Thoracic aorta (tissue), 2 donors: ENCODE measurements at regions not wholly inside any gene's neighbourhood (a gene's known extent, or its start where the extent isn't known, plus 50 kb on each side); places are given as distances from the start of the nearest gene placed in this dataset.
A peak's percentile ranks its signal among the peaks of the same experiment; 100 is the strongest.

Source experiments
- ATAC-seq: fragments of 150-250 bp; one replicate; pipeline ENCODE4 v1.8.0; 2017; ENCODE audit warnings: low read depth; ENCODE audit not compliant: insufficient number of reproducible peaks, low FRiP score
- DNase-seq: peaks from one replicate; pipeline ENCODE4 v3.0.0-alpha.2; 2020; ENCODE audit warnings: low spot score
- H3K27ac ChIP-seq, 2 donors: fragments of 200-600 bp; sonication (generic); 1 replicate in 1 of 2; 2 replicates in 1 of 2; pipeline ENCODE4 v1.5.1; 2016; ENCODE audit warnings: mild to moderate bottlenecking in 2 of 2, moderate library complexity in 2 of 2
- H3K27me3 ChIP-seq: fragments of 200-600 bp; sonication (generic); replicated peaks from 2 replicates; pipeline ENCODE4 v1.6.0; 2016; ENCODE audit warnings: mild to moderate bottlenecking; ENCODE audit not compliant: insufficient read depth
- H3K36me3 ChIP-seq: fragments of 200-600 bp; sonication (generic); one replicate; pipeline ENCODE4 v1.5.1; 2016
- H3K4me1 ChIP-seq, 2 donors: fragments of 200-600 bp; sonication (generic); 1 replicate in 1 of 2; 2 replicates in 1 of 2; pipeline versions ENCODE4 v1.5.1 to v1.6.0; 2016; ENCODE audit warnings: low read depth in 2 of 2, mild to moderate bottlenecking in 1 of 2; ENCODE audit not compliant: control insufficient read depth in 1 of 2
- H3K4me3 ChIP-seq: fragments of 200-600 bp; sonication (generic); 2 replicates; pipeline ENCODE4 v1.5.1; 2016; ENCODE audit warnings: mild to moderate bottlenecking
- H3K9me3 ChIP-seq: fragments of 200-600 bp; sonication (generic); 2 replicates; pipeline ENCODE4 v1.5.1; 2016
- CTCF ChIP-seq: fragments of 200-600 bp; sonication (generic); IDR thresholded peaks from one replicate; pipeline ENCODE4 v1.5.1; 2019; ENCODE audit warnings: antibody characterized with exemption

- Histone ChIP-seq H3K4me3 (no peak overlapping the region), H3K27ac (no peak overlapping the region), H3K27me3 (no peaks in the 10 kb centered on the region), H3K9me3 (peaks cover 3% of the 10 kb centered on the region), H3K36me3 (no peaks in the 10 kb centered on the region), H3K4me1 (no peaks in the 10 kb centered on the region)
- ATAC-seq (no peak), DNase-seq (no peak)
- no peak for TF ChIP-seq CTCF
Measured at GRCh38 chr7:113440173-113440572, 321.8 kb upstream of the SMIM30 start.

GRCh38 chr7:113431406-113431805 is 313.1 kb upstream of the SMIM30 start:
- Histone ChIP-seq H3K4me3 (no peak overlapping the region), H3K9me3 (no peaks in the 10 kb centered on the region), H3K27me3 (no peaks in the 10 kb centered on the region), H3K27ac (no peak overlapping the region), H3K36me3 (no peaks in the 10 kb centered on the region), H3K4me1 (no peaks in the 10 kb centered on the region)
- ATAC-seq = no peak
- no peak for DNase-seq
- TF ChIP-seq CTCF = no peak

GRCh38 chr7:113424185-113424817 is 305.9 kb upstream of the SMIM30 start:
- no peak overlapping the region for H3K27ac ChIP-seq
- no peak for DNase-seq
- no peak overlapping the region for H3K4me3 ChIP-seq
- H3K9me3 ChIP-seq = no peaks in the 10 kb centered on the region
- H3K36me3 ChIP-seq = no peaks in the 10 kb centered on the region
- no peaks in the 10 kb centered on the region for H3K27me3 ChIP-seq
- ATAC-seq = no peak
- TF ChIP-seq CTCF = no peak
- H3K4me1 ChIP-seq = peaks cover 4 to 8% of the 10 kb centered on the region in 2 donors

GRCh38 chr7:113421696-113422330 is 303.5 kb upstream of the SMIM30 start:
- peaks cover 4 to 8% of the 10 kb centered on the region in 2 donors for H3K4me1 ChIP-seq
- H3K27ac ChIP-seq = no peak overlapping the region
- peak; percentile 65 for DNase-seq
- H3K9me3 ChIP-seq = no peaks in the 10 kb centered on the region
- peak; percentile 78 for TF ChIP-seq CTCF
- peak; percentile 82 for ATAC-seq
- H3K36me3 ChIP-seq = no peaks in the 10 kb centered on the region
- H3K27me3 ChIP-seq = no peaks in the 10 kb centered on the region
- no peak overlapping the region for H3K4me3 ChIP-seq

- Histone ChIP-seq H3K4me3 (no peak overlapping the region), H3K27ac (no peak overlapping the region), H3K36me3 (no peaks in the 10 kb centered on the region), H3K27me3 (no peaks in the 10 kb centered on the region), H3K4me1 (no peaks in the 10 kb centered on the region), H3K9me3 (no peaks in the 10 kb centered on the region)
- ATAC-seq (no peak), DNase-seq (no peak)
- no peak for TF ChIP-seq CTCF
Measured at GRCh38 chr7:113414401-113415035, 296.2 kb upstream of the SMIM30 start.
